HG02943 (cell line): ENCODE measurements at regions not wholly inside any gene's neighbourhood (a gene's known extent, or its start where the extent isn't known, plus 50 kb on each side); places are given as distances from the start of the nearest gene placed in this dataset.
"Not testable (repeated sequence)": the region's sequence is repeated elsewhere in the genome, so short reads cannot be mapped to it uniquely, and the experiment has no call there.

Source experiments
- ATAC-seq: cut with Tn5 transposase; IDR thresholded peaks from one replicate; pipeline ENCODE4 v1.9.1; 2021; ENCODE audit warnings: mild to moderate bottlenecking, low read depth, moderate library complexity; ENCODE audit not compliant: unreplicated experiment

DNA sequence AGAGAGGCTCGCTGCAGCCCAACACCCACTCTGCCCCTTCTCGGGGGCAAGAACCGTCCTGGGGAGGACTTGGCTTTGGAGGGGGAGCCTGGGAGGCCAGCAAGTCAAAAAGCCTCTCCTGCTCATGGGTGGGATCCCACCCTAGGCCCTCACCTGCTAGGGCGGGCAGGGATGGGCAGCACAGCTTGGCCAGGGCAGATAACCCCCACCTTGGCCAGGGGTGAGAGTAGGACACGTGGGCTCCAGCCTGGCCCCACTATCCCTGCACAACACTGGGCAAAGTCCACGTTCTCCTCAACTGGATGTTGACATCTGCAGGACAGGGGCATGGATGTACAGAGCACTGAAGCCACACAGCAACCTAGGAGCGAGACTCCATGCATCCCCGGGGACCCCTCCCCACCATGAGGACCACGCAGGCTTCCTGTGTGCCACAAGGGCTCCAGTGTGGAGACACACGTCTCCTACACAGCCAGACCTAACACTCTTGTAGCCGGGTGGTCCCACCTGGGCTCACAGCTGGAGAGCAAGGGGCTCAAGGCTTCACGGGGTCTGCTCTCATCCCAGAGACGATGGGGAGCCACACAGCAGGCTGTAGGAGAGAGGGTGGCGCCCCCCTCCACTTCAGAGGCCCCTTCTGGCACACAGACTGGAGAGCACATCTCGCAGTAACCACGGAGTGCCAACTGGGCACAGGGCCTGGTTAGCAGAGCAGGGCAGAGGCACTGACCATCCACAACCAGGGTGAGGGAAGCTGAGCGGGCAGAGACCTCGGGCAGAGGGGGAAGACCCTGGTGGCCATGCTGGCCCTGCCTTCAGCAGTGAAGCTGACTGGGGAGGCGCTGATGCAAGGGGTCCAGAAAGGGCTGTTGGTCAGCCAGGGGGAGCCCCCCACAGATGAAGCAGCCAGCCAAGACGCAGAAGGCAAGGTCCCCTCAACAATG is 171.1 kb downstream of the CRYBB2 start:
- no peak for ATAC-seq

DNA sequence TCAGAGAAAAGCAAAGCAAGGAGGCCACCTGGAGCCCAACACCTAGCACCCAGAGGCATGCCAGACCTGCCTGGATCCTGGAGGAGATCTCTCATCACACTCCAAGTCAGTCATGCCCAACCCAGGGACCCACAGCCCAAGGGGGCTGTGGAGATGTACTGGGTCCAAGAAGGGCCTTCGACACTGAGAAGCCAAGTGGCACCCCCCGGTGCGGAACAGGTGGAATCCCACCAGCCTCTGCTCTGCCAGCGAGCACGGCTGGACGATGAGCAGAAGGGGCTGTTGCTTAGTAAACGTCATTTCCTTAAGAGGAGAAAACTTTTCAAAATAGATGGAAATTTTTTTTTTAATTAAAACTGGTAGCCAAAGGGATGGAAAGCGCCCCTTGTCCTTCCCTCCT is 171.9 kb upstream of the GRK3 start:
- no peak for ATAC-seq

DNA sequence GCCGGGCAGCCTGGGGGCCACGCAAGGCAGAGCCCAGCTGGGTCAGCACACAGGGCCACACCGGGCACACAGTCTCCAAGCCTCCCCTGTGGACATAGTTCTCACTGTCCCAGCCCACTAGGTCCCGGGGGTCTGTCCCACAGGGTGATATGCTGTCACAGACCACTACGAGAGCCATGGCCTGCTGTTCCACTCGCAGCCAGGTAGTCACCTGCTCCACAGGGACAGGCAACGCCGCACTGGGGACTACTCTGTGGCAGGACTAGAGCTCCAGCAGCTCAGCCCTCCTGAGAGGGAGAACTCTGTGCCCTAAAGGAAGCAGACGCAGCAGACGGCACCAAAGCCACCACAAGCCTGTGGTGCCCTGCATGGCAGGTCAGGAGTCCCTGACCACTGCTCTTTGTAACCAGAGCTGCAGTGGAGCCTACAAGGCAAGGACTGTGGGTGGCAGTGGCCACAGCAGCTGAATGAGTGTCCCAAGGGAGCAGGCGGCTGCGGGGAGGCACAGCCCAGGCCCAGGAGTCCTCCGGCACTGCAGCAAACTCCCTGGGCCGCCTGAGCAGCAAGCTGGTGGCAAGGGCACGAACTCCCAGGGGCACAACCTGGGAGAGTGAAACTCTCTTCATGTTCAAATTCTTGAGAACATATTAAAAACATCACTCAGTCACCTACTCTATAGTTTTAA is 171.2 kb upstream of the GRK3 start:
- no peak for ATAC-seq

DNA sequence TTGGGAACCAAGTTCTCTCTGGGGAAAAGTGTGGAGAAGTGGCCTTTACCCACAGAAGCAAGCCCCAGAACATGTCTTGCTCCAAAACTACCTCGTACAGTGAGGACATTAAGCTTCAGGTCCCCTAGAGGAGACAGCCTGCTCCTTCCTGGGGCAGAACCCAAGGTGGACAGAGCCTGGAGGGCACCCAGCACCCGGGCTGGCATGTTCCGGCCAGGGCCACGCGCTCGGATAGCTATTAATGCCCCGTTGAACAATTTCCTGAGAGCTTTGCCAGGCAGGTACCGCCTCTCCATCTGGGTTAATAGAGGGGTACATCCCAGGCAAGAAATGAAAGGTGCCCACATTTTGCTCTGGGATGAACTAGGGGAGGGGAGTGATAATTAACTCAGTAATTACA is 169.0 kb upstream of the GRK3 start:
- no peak for ATAC-seq

DNA sequence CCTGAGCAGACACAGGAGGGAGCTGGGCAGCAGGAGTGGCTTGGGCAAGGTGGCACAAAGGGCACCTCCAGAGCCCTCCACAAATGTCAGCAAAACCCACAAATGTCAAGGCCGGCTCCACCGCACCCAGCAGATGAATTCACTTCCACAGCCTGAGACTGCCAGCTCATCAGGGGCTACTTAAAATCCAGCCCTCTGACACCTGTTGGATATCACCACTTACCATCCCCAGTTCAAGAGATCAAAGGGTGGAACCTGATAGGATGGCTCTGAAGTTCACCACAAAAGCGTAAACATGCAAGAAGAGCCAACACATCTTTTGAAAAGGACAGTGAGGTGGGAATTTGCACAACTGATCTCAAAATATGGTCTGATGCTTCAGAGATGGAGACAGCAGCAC is 168.6 kb upstream of the GRK3 start:
- no peak for ATAC-seq

DNA sequence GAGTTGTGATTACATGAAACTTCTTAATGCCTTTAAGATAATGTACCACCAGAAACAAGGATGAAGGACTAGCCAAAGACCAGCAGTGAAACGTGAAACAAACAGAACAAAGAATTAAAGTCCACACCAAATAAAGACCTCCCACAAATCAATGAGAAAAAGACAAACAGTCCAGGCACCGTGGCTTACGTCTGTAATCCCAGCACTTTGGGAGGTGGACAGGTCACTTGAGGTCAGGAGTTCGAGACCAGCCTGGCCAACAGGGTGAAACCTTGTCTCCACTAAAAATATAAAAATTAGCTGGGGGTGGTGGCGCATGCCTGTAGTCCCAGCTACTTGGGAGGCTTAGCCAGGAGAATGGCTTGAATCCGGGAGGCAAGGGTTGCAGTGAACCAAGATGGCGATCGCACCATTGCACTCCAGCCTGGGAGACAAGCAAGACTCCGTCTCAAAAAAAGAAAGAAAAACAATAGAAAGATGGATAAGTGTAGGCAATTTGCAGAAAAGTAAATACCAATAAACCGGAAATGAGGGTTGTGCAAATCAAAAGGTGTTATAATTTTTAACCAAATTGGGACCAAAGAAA is 167.8 kb upstream of the GRK3 start:
- no peak for ATAC-seq

DNA sequence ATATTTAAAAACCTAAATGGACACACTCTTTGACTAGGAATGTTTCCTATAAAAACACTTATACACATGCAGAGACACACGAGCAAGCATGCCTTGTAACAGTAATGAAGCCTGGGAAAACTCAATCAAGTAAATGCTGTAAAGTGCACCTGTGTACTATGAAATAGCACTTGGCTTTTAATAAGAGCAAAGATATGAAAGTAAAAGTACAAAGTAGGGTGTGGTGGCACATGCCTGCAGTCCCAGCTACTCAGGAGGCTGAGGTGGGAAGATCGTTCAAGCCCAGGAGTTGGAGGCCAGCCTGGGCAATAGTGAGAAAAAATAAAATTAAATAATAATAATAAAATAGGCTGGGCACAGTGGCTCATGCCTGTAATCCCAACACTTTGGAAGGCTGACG is 166.9 kb upstream of the GRK3 start:
- ATAC-seq, result no peak

DNA sequence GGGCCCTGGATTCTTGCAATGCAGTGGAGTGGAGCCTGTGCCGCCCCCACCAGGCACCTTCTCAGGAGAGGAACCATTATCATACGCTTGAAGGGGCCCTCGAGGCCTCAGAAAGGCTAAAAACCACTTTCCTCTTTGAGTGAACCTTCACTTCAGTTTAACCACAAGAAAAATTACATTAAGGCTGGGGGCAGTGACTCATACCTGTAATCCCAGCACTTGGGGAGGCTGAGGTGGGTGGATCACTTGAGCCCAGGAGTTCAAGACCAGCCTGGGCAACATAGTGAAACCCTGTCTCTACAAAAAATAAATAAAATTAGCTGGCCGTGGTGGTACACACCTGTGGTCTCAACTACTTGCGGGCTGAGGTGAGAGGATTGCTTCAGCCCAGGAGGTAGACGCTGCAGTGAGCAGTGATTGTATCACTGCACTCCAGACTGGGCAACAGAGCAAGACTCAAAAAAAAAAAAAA is 165.8 kb upstream of the GRK3 start:
- ATAC-seq, result not testable (repeated sequence)

DNA sequence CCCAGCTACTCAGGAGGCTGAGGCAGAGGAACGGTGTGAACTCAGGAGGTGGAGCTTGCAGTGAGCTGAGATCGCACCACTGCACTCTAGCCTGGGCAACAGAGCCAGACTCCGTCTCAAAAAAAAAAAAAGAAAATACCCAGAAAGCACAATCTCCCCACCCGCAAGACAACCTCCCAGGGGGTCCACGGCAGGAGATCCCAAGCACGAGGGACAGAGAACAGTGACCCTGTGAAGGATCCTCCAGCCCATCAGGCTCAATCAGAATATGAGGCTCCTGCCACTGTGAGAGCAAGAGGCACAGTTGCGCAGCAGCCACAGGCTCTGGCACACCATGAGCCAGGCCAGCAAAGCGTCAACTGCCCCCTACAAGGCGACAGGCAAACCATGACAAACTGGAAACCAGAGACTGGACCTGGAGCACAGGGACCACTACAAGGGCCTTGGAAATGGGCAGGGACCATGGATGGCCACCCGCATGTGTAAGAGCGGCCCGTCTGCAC is 164.8 kb upstream of the GRK3 start:
- no peak for ATAC-seq

DNA sequence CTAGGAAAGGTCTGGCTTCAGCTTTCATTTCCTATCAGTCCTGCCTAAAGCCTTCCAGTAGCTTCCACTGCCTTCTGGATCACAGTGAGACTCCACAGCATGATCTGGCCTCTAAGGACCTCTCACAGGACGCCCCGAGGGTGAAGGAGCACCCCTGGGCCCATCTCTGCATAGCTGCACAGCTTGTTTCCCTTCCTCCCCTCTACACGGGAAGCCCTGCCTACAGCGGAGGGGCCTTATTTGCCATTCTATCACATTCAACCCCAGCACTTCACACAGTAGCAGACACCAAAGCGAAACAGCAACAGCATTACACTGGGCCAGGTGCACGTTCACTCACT is 162.3 kb upstream of the GRK3 start:
- no peak for ATAC-seq

DNA sequence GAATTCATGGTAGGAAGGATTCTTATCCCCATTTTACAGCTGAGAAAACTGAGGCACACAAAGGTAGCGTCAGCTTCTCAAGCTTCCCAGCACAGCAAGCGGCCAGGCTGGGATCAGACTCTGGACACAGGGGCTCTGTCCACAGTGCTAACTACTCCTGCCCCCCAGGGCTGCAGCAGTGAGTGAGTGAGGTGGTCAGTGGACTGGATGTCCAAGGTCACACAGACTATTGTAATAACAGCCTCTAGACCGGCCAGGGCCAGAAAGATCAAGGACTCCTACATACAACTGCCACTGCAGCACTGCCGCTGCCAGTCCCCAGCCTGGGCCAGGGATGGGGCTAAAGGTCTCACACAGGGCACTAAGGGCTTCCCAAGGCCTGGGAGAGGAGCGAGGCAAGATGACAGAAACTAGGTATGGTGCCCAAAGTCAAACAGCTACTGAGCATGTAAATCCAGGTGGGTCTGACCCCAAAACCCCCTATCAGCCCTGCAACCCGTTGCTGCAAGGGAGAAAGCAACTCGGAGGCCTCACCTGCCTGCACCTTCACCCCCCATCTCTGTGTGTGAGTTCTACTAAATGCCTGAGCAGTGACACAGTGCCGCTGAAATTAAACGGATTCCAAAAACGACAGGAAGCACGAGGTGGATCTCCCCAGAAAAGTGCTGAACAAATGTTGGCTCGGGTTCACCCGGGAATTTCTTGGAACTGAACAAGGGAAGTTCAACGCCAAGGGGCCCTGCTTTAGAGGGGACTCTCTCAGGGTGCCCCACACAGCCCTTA is 161.8 kb upstream of the GRK3 start:
- ATAC-seq, result no peak

DNA sequence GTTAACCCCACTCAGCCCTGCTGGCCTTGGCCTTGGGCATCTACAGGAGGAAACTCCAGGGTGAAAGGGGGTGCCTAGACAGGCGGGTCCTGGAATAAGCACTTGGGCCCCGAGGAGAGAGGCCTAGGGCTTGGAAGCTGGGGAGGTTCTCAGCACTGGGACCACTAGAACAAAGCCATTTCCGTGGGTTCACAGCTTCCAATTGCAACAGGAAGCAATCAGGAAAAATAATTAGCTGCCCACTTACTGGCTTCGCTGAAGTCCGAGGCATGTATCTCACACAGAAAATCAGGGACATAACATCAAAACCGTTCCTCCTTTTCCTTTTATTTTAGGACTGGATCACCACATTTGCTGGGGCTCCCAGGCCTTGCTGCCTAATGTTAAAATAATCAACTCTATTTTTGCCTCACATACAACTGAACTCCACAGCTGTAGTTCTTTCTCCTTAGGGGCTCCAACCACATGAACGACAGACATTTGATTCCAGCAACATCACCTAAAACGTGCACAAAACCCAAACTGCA is 161.1 kb upstream of the GRK3 start:
- ATAC-seq, result no peak

DNA sequence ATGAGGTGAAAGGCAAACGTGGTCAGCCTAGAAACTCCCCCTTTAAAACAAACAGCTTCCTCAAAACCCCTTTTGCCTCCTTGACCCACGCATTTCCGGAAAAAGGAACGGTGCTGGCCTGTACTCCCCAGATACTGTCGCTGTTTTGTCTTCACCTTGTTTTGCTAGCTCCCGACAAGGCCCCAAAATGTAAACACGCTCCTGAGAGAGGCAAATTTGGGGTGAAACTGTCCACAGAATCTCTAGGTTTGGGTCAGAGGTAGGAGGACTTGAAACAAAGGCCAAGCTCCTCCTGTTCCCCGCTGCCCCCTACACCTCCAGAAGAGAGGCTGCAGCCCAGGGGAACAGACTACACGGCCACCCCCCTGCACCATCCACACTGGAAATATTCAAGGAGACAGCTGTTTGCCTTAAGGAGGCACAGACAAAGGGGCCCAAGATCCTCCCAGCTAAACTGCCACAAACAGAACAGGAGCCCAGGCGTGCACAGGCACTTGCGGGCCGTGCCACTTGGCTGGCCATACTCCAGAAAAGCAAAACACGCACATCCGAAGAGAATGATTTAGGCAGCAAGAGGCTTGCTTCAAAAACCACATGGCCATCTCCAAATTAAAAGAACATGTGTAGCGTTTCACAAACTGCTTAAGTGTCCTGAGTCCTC is 160.5 kb upstream of the GRK3 start:
- ATAC-seq, result no peak

DNA sequence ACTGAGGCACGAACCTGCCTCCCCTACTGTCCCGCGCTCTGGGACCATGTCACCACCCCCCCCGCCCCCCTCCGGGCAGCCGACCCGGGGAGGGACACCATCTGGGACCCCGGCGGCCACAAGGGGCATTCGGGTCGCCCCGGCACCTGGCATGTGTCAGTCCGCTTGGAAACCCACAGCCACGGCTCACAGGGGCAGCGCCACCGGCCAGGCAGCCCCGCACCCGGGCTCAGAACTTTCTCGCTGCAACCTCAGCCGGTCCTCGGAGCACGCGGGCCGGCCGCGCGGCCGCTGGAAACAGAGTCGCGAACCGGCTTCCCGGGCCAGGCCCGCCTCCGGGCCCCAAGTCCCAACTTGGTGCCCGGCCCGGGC is 159.9 kb upstream of the GRK3 start:
- no peak for ATAC-seq

DNA sequence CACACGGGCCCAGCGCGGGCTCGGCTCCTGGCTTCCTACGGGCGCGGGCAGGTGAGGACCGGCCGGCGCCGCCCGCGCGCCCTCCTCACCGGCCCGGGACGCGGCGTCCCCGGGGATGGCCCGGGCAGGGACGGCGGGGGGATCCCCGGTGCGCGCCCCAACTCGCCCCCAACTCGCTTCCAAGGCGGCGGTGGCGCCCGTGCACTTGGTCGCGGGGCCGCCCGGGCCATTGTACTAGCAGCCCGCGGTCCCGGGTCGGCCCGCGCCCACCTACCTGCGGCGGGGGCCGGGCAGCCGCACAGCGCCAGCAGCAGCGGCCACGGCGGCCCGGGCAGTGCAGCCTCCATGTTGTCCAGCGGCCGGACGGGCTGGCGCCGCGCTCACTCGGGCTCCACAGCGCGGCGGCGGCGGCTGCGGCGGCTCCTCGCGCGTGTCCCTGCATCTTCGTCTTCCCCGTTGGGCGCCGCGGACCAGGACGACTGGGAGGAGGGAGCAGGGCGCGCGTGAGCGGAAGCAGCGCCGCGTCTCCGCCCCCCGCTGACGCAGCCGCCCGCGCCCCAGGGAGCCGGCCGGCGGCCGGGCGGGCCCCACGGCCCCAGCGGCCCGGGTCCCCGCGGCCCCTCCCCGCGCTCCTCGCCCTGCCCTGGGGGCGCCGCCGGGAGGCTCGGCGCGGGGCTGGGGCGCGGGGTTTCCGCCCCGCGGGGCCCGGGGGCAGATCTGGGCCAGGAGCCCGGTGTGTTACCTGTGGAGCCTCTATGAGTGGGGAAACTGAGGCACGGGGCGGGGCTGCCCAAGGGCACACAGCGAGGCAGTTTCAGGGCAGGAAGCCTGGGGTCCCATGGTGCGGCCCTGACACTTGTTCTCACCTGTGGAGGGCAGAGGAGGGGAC is 159.3 kb upstream of the GRK3 start:
- no peak for ATAC-seq

DNA sequence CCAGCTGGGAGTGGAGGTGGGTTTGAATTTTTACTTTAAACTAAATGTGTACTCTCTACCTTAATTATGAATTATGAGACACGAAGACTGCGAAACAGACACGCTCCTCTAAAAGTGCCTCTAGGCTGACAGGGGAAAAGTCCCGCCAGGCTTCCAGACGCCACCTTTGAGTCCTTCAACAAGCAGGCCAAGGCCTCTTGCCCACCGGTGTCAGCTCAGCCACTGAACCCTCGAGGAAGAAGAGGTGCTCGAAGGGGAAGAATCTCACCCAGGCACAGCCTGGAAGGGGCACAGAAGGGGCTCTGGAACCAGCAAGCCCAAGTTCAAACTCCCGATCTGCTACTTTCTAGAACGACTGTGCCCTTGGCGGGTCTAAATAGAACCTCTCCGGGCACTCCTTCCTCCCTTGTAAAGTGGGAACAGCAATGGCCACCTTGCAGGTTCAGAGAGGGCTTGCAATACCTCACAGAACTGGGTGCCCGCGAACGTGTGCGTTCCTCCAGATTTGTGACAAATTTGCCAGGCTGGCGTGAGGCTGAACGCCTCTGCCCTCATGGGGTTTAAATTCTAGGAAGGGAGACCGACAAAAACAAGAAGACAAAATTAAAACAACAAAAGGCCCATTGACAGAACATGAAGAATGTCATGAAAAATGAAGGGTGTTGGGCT is 158.5 kb upstream of the GRK3 start:
- ATAC-seq, result no peak

DNA sequence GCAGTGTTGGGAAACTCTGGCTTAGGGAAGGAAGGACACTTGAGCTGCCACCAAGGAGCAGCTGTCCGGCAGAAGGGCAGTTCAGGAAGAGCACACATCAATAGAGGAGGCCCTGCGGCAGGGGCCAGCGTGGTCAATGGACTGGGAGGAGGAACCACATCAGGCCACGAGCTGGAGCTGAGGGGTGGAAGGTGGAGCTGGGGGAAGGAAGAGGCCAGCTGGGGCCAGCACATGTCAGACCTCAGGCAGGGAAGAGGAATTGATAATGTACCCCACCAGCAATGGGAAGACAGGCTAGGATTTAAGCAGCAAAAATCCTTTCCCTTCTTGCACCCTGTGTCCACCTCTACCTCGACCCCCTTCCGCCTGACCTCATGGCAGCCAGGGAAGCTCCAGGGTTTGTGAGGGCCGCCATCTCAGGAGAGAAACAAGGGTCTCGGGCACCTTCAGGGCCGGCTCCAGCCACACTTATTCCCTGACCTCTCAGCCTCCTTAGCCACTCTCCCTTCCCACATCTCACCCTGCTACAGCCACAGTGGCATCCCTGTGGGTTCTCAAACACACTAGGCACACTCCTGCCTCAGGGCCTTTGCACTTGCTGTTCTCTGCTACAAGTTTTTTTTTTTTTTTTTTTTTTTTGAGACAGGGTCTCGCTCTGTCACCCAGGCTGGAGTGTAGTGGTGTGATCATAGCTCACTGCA is 157.8 kb upstream of the GRK3 start:
- no peak for ATAC-seq
